HepG2 (cell line): ENCODE measurements at regions not wholly inside any gene's neighbourhood (a gene's known extent, or its start where the extent isn't known, plus 50 kb on each side); places are given as distances from the start of the nearest gene placed in this dataset.
A peak's percentile ranks its signal among the peaks of the same experiment; 100 is the strongest.

ENCODE experiments used
- CBFB ChIP-seq: sonication (generic); formaldehyde crosslinking; IDR thresholded peaks from 2 replicates; pipeline ENCODE4 v1.4.0; 2020; ENCODE audit warnings: missing genetic modification reagents
- KLF16 ChIP-seq, 2 experiments: sonication (generic) in 1 of 2; formaldehyde crosslinking in 1 of 2; IDR thresholded peaks; 2 replicates each; pipeline versions ENCODE4 v1.6.1 to v1.8.0; 2016 to 2023; ENCODE audit warnings: missing genetic modification reagents in 2 of 2, missing compliant biosample characterization in 1 of 2
- MAFK ChIP-seq, 2 experiments: IDR thresholded peaks in 1 of 2; conservative IDR thresholded peaks in 1 of 2; 2 replicates each; pipeline ENCODE4 v1.6.1; 2011; ENCODE audit warnings: improper control_type of control experiment in 2 of 2, low read length in 2 of 2
- MZF1 ChIP-seq: sonication (generic); formaldehyde crosslinking; IDR thresholded peaks from 2 replicates; pipeline ENCODE4 v1.8.1; 2023; ENCODE audit warnings: mild to moderate bottlenecking, missing genetic modification reagents, borderline replicate concordance
- POLR2A ChIP-seq, 2 experiments: IDR thresholded peaks; 2 replicates each; pipeline ENCODE4 v1.6.1; 2011; ENCODE audit warnings: low read depth in 2 of 2, low read length in 2 of 2, mild to moderate bottlenecking in 1 of 2, moderate library complexity in 1 of 2; ENCODE audit not compliant: insufficient read depth in 1 of 2
- POLR2AphosphoS5 ChIP-seq: IDR thresholded peaks from 2 replicates; pipeline ENCODE4 v1.6.1; 2012; ENCODE audit warnings: low read depth, low read length
- SNAI1 ChIP-seq: sonication (generic); formaldehyde crosslinking; IDR thresholded peaks from 2 replicates; pipeline ENCODE4 v1.5.0; 2020; ENCODE audit warnings: mild to moderate bottlenecking, missing genetic modification reagents, borderline replicate concordance
- YY1 ChIP-seq: IDR thresholded peaks from 2 replicates; pipeline ENCODE4 v1.6.1; 2011; ENCODE audit warnings: low read length, low read depth, moderate library complexity, mild to moderate bottlenecking; ENCODE audit not compliant: insufficient read depth, insufficient replicate concordance
- ZNF367 ChIP-seq: sonication (generic); formaldehyde crosslinking; IDR thresholded peaks from 2 replicates; pipeline ENCODE4 v1.4.0; 2020; ENCODE audit warnings: missing genetic modification reagents, borderline replicate concordance
- TF ChIP-seq, protein P1 (sequence below), 2 experiments: fragments of 450-650 bp in 1 of 2; sonication (generic) in 1 of 2; formaldehyde crosslinking; IDR thresholded peaks; 2 replicates each; pipeline versions ENCODE4 v1.5.0 to v1.8.0; 2020 to 2022; ENCODE audit warnings: mild to moderate bottlenecking in 1 of 2, missing genetic modification reagents in 1 of 2
- TF ChIP-seq, protein P2 (sequence below): sonication (generic); formaldehyde crosslinking; IDR thresholded peaks from 2 replicates; pipeline ENCODE4 v1.5.0; 2020; ENCODE audit warnings: missing genetic modification reagents
- TF ChIP-seq, protein P3 (sequence below): sonication (generic); formaldehyde crosslinking; IDR thresholded peaks from 2 replicates; pipeline ENCODE4 v1.5.0; 2020; ENCODE audit warnings: mild to moderate bottlenecking, missing genetic modification reagents, moderate library complexity

DNA sequence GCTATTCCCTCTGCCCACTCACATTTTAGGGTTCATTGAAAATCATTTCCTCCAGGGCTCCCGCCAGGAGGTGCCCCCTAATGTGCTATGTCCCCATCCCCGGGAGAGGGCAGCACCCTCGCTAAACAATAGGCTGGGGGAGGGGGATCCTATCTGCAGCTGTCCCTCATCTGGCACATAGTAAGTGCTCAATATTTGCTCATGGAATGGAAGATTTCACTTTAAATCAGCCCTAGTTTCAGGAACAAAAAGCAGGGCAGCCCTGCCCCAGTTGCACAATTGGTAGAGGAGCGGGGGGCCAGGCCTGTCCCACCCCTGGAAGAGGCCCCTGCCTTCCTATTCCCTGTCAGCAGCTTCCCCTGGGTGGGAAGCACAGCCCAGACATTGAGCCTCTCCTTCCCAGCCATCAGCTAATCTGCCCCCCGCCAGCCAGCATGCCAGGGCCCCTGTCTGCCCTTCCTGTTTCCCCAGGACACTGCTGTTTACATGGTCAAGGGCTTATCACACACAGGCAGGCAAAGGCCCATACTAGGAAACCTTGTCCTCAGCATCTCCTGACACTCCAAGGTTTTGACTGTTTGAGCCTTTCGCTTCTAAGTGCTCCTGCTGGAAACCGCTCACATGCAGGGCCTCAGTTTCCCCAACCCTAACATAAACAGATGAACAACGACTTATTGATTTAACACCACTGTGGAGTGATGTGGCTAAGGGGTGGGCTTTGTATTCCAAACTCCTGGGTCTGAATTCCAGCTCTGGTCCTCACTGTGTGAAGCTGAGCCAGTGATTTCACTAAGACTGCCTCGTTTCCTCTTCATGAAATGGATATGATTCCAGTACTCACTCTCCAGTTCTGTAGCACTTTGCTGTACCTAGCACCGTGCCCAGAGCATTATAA, 130.7 kb upstream of the ZMIZ1 start:
- TF ChIP-seq, protein P1, sequence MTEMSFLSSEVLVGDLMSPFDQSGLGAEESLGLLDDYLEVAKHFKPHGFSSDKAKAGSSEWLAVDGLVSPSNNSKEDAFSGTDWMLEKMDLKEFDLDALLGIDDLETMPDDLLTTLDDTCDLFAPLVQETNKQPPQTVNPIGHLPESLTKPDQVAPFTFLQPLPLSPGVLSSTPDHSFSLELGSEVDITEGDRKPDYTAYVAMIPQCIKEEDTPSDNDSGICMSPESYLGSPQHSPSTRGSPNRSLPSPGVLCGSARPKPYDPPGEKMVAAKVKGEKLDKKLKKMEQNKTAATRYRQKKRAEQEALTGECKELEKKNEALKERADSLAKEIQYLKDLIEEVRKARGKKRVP (CRISPR knock-in tag; IDR thresholded peaks at IDR 0.05): no peak
- TF ChIP-seq CBFB (CRISPR knock-in tag): no peak
- TF ChIP-seq ZNF367 (CRISPR knock-in tag): no peak
- TF ChIP-seq KLF16 (CRISPR knock-in tag; IDR thresholded peaks at IDR 0.05): no peak
- TF ChIP-seq MZF1: no peak
- no peak for TF ChIP-seq POLR2A (IDR thresholded peaks at IDR 0.05; ENCODE audit: insufficient read depth in 1 of 2, low read depth in 2 of 2, low read length in 2 of 2)
- TF ChIP-seq POLR2AphosphoS5: no peak
- TF ChIP-seq, protein P2, sequence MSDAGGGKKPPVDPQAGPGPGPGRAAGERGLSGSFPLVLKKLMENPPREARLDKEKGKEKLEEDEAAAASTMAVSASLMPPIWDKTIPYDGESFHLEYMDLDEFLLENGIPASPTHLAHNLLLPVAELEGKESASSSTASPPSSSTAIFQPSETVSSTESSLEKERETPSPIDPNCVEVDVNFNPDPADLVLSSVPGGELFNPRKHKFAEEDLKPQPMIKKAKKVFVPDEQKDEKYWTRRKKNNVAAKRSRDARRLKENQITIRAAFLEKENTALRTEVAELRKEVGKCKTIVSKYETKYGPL (CRISPR knock-in tag): no peak
- TF ChIP-seq, protein P3, sequence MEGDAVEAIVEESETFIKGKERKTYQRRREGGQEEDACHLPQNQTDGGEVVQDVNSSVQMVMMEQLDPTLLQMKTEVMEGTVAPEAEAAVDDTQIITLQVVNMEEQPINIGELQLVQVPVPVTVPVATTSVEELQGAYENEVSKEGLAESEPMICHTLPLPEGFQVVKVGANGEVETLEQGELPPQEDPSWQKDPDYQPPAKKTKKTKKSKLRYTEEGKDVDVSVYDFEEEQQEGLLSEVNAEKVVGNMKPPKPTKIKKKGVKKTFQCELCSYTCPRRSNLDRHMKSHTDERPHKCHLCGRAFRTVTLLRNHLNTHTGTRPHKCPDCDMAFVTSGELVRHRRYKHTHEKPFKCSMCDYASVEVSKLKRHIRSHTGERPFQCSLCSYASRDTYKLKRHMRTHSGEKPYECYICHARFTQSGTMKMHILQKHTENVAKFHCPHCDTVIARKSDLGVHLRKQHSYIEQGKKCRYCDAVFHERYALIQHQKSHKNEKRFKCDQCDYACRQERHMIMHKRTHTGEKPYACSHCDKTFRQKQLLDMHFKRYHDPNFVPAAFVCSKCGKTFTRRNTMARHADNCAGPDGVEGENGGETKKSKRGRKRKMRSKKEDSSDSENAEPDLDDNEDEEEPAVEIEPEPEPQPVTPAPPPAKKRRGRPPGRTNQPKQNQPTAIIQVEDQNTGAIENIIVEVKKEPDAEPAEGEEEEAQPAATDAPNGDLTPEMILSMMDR (CRISPR knock-in tag): peak; percentile 48
- TF ChIP-seq MAFK (conservative IDR thresholded peaks at IDR 0.05 in 1 of 2, IDR thresholded peaks at IDR 0.05 in 1 of 2; ENCODE audit: low read length in 2 of 2): no peak
- no peak for TF ChIP-seq SNAI1 (CRISPR knock-in tag)
- no peak for TF ChIP-seq YY1
